Endothelial cell of umbilical vein (primary cell): ENCODE measurements at regions not wholly inside any gene's neighbourhood (a gene's known extent, or its start where the extent isn't known, plus 50 kb on each side); places are given as distances from the start of the nearest gene placed in this dataset.

Source experiments
- CTCF ChIP-seq, 2 donors: IDR thresholded peaks; 1 replicate in 1 of 2; 2 replicates in 1 of 2; pipeline ENCODE4 v1.5.1; 2011; ENCODE audit warnings: low read length in 2 of 2, mild to moderate bottlenecking in 2 of 2, moderate library complexity in 2 of 2, control low read depth in 1 of 2, inconsistent platforms in 1 of 2, low read depth in 1 of 2; ENCODE audit not compliant: insufficient read depth in 1 of 2; ENCODE audit errors: extremely low read depth in 1 of 2
- EZH2 ChIP-seq: IDR thresholded peaks from 2 replicates; pipeline ENCODE4 v1.6.1; 2012; ENCODE audit warnings: borderline replicate concordance, low read depth, mild to moderate bottlenecking, moderate library complexity, low read length, inconsistent platforms; ENCODE audit not compliant: severe bottlenecking
- JUN ChIP-seq: IDR thresholded peaks from 2 replicates; pipeline ENCODE4 v1.6.1; 2011; ENCODE audit warnings: borderline replicate concordance, low read depth; ENCODE audit not compliant: insufficient read length, insufficient read depth
- MAX ChIP-seq: IDR thresholded peaks from 2 replicates; pipeline ENCODE4 v1.6.1; 2011; ENCODE audit not compliant: insufficient read depth, insufficient read length
- POLR2A ChIP-seq: IDR thresholded peaks from 2 replicates; pipeline ENCODE4 v1.6.1; 2012; ENCODE audit warnings: low read depth, mild to moderate bottlenecking, control low read depth, low read length
- POLR2AphosphoS5 ChIP-seq: IDR thresholded peaks from 2 replicates; pipeline ENCODE4 v1.6.1; 2012; ENCODE audit warnings: low read depth, mild to moderate bottlenecking, control low read depth, low read length, moderate library complexity; ENCODE audit not compliant: insufficient read depth

- TF ChIP-seq POLR2A: no peak
- TF ChIP-seq EZH2: no peak
- no peak for TF ChIP-seq MAX
- no peak for TF ChIP-seq CTCF (IDR thresholded peaks at IDR 0.05; ENCODE audit: extremely low read depth in 1 of 2, insufficient read depth in 1 of 2, low read depth in 1 of 2, low read length in 2 of 2)
- TF ChIP-seq POLR2AphosphoS5: no peak
- TF ChIP-seq JUN: no peak
These were observed 484.4 kb upstream of the REG3G start for GRCh38 chr2:78541088-78541450.
